Vagina (tissue), 2 donors: ENCODE measurements at regions not wholly inside any gene's neighbourhood (a gene's known extent, or its start where the extent isn't known, plus 50 kb on each side); places are given as distances from the start of the nearest gene placed in this dataset.

ENCODE experiments used
- CTCF ChIP-seq, 3 experiments: fragments of 450-650 bp in 2 of 3; fragments of 200-600 bp in 1 of 3; sonication (generic) in 1 of 3; IDR thresholded peaks; one replicate each; pipeline ENCODE4 v1.5.1; 2017 to 2019; ENCODE audit warnings: antibody characterized with exemption in 3 of 3, mild to moderate bottlenecking in 2 of 3, moderate library complexity in 2 of 3
- POLR2A ChIP-seq, 2 donors: fragments of 450-650 bp; IDR thresholded peaks; one replicate each; pipeline ENCODE4 v1.6.1; 2017; ENCODE audit warnings: antibody characterized with exemption in 2 of 2, mild to moderate bottlenecking in 2 of 2, moderate library complexity in 2 of 2

- TF ChIP-seq POLR2A (IDR thresholded peaks at IDR 0.05): no peak
- TF ChIP-seq CTCF (IDR thresholded peaks at IDR 0.05): no peak
Observed at GRCh38 chr15:94099574-94099960, 131.8 kb upstream of the MCTP2 start.
